ENCODE measurements at regions not wholly inside any gene's neighbourhood (a gene's known extent, or its start where the extent isn't known, plus 50 kb on each side); places are given as distances from the start of the nearest gene placed in this dataset.

DNA sequence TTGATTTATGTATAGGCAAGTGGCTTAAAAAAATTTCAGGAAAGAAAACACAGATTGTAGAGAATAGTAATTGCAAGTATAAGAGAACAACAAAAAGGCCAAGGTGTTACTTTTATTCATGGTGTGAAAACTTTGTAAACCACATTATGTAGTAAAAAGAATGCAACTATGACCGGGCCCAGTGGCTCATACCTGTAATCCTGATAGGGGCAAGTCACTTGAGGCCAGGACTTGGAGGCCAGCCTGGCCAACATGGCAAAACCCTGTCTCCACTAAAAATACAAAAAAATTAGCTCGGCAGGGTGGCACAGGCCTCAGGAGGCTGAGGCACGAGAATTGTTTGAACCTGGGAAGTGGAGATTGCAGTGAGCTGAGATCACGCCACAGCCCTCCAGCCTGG is 131.7 kb downstream of the DCK start:
- TF ChIP-seq CTBP2 (IDR thresholded peaks at IDR 0.05; ENCODE audit: borderline replicate concordance, insufficient read depth, insufficient read length, low read length) (no peak), HDAC2 (IDR thresholded peaks at IDR 0.05; ENCODE audit: borderline replicate concordance in 1 of 2, low read depth in 2 of 2, low read length in 2 of 2) (no peak), ZNF274 (IDR thresholded peaks at IDR 0.05; ENCODE audit: borderline replicate concordance, extremely low read depth, low read length) (no peak)
